Activated T-cell treated with anti-CD3 and anti-CD28 coated beads for 48 hours (primary cell): ENCODE measurements at regions not wholly inside any gene's neighbourhood (a gene's known extent, or its start where the extent isn't known, plus 50 kb on each side); places are given as distances from the start of the nearest gene placed in this dataset.
"Not testable (repeated sequence)": the region's sequence is repeated elsewhere in the genome, so short reads cannot be mapped to it uniquely, and the experiment has no call there.

ENCODE experiments used
- DNase-seq: peaks from one replicate; pipeline ENCODE4 v3.0.0-alpha.2; 2020; ENCODE audit warnings: low read depth

- not testable (repeated sequence) for DNase-seq
Measured at GRCh38 chr14:105621479-105622328, 95.3 kb downstream of the TMEM121 start.

GRCh38 chr14:105622329-105622955 lies 96.1 kb downstream of the TMEM121 start:
- no peak for DNase-seq

GRCh38 chr14:105623178-105623577 lies 96.8 kb downstream of the TMEM121 start:
- not testable (repeated sequence) for DNase-seq

GRCh38 chr14:105624346-105624745 lies 98.0 kb downstream of the TMEM121 start:
- DNase-seq: not testable (repeated sequence)

- DNase-seq: not testable (repeated sequence)
Measured at GRCh38 chr14:105624749-105625434, 98.5 kb downstream of the TMEM121 start.

- DNase-seq: not testable (repeated sequence)
Measured at GRCh38 chr14:105625448-105625847, 99.1 kb downstream of the TMEM121 start.

- DNase-seq: not testable (repeated sequence)
Measured at GRCh38 chr14:105626111-105626510, 99.7 kb downstream of the TMEM121 start.

- not testable (repeated sequence) for DNase-seq
Measured at GRCh38 chr14:105626651-105627050, 100.3 kb downstream of the TMEM121 start.

GRCh38 chr14:105627287-105627686 lies 100.9 kb downstream of the TMEM121 start:
- DNase-seq: not testable (repeated sequence)

- no peak for DNase-seq
Measured at GRCh38 chr14:105627701-105628100, 101.3 kb downstream of the TMEM121 start.

- not testable (repeated sequence) for DNase-seq
Measured at GRCh38 chr14:105628126-105628525, 101.7 kb downstream of the TMEM121 start.

GRCh38 chr14:105628531-105629067 lies 102.2 kb downstream of the TMEM121 start:
- not testable (repeated sequence) for DNase-seq

GRCh38 chr14:105629091-105629885 lies 102.9 kb downstream of the TMEM121 start:
- not testable (repeated sequence) for DNase-seq

- no peak for DNase-seq
Measured at GRCh38 chr14:105629886-105630215, 103.5 kb downstream of the TMEM121 start.

GRCh38 chr14:105630293-105630934 lies 104.0 kb downstream of the TMEM121 start:
- DNase-seq: not testable (repeated sequence)

GRCh38 chr14:105630935-105631779 lies 104.8 kb downstream of the TMEM121 start:
- not testable (repeated sequence) for DNase-seq

GRCh38 chr14:105632010-105632409 lies 105.6 kb downstream of the TMEM121 start:
- no peak for DNase-seq

- DNase-seq: not testable (repeated sequence)
Measured at GRCh38 chr14:105633596-105633995, 107.2 kb downstream of the TMEM121 start.

- DNase-seq: no peak
Measured at GRCh38 chr14:105635560-105635959, 109.2 kb downstream of the TMEM121 start.

GRCh38 chr14:105636021-105636420 lies 109.6 kb downstream of the TMEM121 start:
- DNase-seq: not testable (repeated sequence)
